HG03575 (cell line): ENCODE measurements at regions not wholly inside any gene's neighbourhood (a gene's known extent, or its start where the extent isn't known, plus 50 kb on each side); places are given as distances from the start of the nearest gene placed in this dataset.

Experiments used
- ATAC-seq: cut with Tn5 transposase; IDR thresholded peaks from one replicate; pipeline ENCODE4 v1.9.1; 2021; ENCODE audit not compliant: unreplicated experiment, insufficient number of reproducible peaks, low FRiP score; ENCODE audit errors: extremely low read depth

- ATAC-seq = no peak
These were observed 2673.8 kb downstream of the PCDH9 start for GRCh38 chr13:64556376-64556775.

GRCh38 chr13:64553411-64554129 lies 2676.6 kb downstream of the PCDH9 start:
- ATAC-seq = no peak

DNA sequence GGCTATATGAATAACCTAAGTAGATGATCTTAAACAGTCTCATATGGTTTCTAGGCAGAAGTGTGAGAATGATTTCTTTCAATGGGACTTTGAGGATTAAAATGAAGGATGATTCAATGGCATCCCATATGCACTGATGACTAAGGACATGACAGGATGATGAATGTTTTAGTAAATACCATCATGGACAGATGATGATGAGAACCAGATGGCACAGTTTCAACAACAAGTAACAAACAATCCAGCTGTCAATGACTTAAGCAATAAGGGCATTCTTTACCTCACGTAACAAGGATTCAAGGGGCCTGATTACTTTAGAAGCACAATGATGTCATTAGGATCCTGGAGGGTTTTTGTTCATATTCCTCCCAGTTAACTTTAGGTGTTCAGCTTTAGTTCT lies 2678.4 kb downstream of the PCDH9 start:
- ATAC-seq = no peak

DNA sequence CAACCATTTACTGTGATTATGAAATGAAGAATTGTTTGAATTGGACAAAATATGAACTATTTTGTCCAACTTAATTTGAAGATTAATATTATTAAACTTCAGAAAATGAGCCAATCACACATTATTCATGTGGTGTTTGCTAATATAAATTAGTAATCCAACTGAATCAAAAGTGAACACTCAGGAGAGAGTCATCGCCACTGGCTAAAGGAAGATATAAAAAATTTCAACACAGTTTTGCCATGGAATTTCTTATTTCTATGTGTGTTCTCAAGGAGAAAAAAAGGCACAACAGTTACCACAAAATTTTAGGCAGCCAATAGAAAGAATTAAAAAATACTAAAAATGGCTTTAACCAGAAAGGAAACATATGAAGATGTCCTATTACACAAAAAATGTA lies 2683.8 kb downstream of the PCDH9 start:
- no peak for ATAC-seq

DNA sequence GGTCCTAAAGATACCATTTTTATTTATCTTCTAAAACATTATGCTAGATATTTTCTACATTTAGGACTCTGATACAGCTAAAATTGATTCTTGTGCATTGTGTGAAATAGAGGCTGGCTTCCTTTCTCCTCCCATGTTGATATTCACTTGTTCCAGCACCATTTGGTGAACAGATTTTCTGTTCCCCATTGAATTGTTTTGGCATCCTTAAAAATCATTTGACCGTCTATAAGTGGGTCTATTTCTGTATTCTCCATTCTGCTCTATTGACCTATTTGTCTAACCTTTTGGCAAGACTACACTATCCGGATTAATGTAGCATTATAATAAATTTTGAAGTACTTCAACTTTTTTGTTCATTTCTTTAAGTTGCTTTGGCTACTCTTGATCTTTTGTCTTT lies 2689.2 kb downstream of the PCDH9 start:
- ATAC-seq = no peak

DNA sequence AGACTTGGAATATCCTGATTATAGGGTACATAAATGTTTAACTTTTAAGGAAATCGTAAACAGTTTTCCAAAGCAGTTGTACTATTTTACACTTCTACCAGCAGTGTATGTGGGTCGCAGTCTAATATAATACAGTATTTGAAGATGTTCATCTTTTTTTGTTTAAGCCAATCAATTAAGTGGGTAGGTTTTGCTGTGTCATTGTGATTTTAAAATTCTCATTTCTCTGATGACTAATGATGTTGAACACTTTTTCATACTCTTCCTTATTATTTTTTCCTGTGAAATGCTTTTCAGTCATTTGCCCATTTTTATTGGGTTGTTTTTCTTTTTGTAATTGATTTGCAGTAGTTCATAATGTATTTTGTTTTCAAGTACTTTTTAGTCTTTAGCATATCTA lies 2689.7 kb downstream of the PCDH9 start:
- no peak for ATAC-seq

DNA sequence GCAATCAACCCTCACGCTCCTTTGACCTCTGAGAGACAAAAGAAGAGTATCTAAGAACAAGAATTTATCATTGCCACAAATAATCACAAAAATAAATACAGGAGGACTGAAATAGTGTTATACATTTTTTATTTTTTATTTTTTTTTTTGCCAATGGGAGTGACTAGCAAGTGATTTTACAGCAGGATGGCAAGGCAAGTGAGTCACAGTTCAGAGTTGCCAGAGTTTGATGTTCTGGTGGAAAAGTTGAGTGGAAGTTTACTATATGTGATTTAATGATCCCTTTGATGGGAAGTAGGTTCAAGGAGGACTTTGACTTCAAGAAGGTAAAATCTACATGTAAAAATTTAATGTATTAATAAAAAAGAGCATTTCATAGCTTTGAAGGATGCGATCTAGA lies 2691.4 kb downstream of the PCDH9 start:
- no peak for ATAC-seq

DNA sequence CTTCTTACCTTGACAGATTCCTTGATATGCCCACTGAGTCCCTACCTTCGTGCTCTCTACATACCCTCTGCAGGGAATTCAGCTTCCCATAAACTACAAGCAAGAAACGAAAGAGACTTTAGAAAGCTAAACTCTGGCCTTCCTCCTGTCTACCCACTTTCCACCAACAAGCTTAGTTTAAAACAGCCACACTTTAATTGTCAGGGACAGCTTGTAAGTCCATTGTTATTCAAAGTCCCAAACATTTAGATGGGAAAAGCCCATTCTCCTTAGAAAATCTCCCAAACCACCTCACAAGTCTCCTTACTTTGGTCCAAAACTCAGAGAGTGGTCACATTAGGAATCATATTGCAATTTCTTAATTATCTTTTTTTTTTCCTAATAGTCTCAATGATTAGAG lies 2695.8 kb downstream of the PCDH9 start:
- no peak for ATAC-seq

DNA sequence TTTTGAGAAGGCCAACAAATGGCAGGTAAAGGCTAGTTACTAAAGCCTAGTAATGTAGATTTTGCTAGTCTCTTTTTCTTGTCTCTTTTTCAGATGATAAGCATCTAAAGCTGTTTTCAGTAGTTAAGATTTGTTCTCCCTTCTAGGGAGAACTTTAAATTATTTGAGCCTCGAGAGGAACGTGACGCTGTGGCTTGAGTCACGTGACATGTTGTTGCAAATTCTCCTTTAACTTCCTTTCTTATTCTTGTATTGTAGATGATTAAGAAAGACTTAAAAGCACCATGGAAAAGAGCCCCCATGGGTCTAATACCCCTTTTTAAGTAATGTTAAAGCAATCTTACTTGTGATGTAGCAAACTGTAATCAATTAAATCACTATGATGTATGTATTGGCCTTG lies 2698.7 kb downstream of the PCDH9 start:
- ATAC-seq = no peak

DNA sequence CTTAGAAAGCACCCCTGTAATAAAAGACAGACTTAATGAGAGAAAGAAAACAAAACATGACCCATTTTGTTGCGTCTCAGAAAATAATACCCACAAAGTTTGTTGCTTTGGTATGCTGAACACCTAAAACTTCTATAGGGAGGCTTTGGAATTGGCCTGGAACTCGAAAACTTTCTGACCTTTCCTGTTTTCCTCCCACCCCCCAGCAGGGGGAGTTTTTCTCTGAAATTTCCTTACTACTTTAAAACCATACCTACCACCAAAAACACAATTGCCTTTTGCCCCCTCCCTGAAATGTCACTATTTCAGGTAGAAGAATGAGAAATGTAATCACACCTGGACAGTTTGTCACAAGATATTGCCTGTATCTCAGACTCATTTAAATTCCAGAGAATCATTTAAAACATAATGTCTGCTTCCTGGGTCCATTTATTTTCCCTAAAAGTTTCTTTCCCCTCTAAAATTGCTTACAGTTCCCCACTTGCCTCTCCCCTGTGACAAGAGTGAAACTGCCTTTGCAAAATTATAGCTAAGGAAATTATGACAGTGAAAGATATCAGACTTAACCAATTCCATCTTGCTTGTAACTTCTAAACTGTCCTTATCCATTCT lies 2700.2 kb downstream of the PCDH9 start:
- no peak for ATAC-seq

GRCh38 chr13:64528838-64529237 lies 2701.3 kb downstream of the PCDH9 start:
- no peak for ATAC-seq

GRCh38 chr13:64527561-64527960 lies 2702.6 kb downstream of the PCDH9 start:
- ATAC-seq = no peak

GRCh38 chr13:64525687-64526086 lies 2704.4 kb downstream of the PCDH9 start:
- no peak for ATAC-seq

- ATAC-seq = no peak
These were observed 2719.4 kb downstream of the PCDH9 start for GRCh38 chr13:64510747-64511146.

DNA sequence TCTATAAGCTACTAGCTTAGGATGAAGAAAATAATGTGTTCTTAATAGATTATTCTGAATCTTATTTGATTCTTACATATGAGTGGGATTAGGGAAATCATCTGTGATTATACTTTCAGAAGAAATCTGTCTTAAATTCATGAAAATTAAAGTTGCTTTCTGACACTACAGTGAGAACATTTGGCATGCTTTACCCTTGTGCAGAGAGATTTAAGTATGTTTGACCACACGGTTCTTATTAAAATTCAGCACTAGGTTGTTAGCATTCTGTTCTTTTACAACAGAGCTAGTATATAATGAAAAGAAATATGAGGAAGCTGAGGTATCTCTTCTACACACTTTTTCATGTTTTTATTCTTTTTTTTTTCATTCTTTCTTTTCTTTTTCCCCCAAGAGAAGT lies 2723.9 kb downstream of the PCDH9 start:
- ATAC-seq = no peak

DNA sequence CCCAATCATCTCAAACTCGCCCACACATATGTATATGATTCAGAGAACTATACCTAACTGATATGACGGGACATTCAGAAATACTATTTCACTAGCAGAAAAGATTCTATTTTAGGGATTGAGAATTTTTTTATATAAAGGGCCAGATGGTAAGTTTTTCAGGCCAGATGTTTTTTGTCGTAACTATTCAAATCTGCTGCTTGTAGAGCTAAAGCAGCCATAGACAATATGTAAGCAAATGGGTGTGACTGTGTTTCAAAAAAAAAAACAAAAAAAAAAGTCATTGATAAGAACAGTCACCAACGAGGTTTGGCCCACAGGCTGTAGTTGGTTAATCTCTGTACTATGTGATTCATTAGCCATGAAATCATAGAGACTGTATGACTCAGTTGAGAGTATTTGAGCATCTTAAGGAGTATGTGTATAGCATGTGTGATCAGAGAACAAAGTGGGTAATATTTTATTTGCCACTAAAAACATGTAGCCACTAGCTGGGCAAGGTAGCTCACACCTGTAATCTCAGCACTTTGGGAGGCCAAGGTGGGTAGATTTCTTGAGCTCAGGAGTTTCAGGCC lies 2724.7 kb downstream of the PCDH9 start:
- ATAC-seq = no peak

- ATAC-seq = no peak
These were observed 2741.4 kb downstream of the PCDH9 start for GRCh38 chr13:64488731-64489130.

GRCh38 chr13:64482373-64482772 lies 2747.8 kb downstream of the PCDH9 start:
- ATAC-seq = no peak

GRCh38 chr13:64480672-64481071 lies 2749.5 kb downstream of the PCDH9 start:
- ATAC-seq = no peak

DNA sequence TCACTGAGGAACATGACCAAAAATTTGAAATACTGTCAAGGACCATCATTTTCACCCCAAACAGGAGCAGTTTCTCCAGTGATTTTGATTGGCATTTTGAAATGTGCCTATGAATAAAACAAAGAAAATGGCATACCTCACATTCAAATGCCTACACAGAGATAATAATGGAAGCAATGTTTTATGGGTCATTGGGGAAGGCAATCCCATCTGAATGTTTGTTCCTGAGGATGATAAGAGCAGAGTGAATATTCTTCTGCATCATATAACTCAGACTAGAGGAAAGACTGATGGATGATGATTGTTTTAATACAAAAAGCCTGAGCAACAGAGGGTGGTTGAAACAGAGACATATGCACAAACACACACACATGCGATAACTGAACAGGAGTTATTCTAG lies 2749.9 kb downstream of the PCDH9 start:
- no peak for ATAC-seq

DNA sequence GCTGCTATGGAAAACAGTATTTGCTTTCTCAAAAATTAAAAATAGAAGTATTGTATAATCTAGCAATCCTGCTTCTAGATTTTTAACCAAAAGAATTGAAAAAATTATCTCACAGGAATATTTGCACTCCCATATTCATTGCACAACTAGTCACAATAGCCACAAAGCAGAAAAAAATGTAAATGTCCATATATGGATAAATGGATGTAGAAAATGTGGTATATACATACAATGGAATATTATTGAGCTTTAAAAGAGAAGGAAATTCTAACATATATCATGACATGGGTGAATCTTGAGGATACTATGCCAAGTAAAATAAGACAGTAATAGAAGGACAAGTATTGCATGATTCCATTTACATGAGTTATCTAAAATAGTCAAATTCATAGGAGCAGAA lies 2753.0 kb downstream of the PCDH9 start:
- no peak for ATAC-seq
